ENCODE measurements at regions not wholly inside any gene's neighbourhood (a gene's known extent, or its start where the extent isn't known, plus 50 kb on each side); places are given as distances from the start of the nearest gene placed in this dataset.

GRCh38 chr6:19382676-19383075 is 454.5 kb upstream of the ID4 start:
- Histone ChIP-seq H3K4me3 (no peak overlapping the region), H3K9me3 (peaks cover 0 to 4% (median 0%) of the 10 kb centered on the region in 4 donors), H3K27ac (replicated peaks in 1 of 4) (peak overlapping the region in 2 of 4 donors; percentile 13 to 50), H3K36me3 (no peaks in the 10 kb centered on the region), H3K4me1 (peaks cover 0 to 36% (median 25%) of the 10 kb centered on the region in 4 donors), H3K27me3 (no peaks in the 10 kb centered on the region)
- intact Hi-C loops (cut with DNase I): no loop called here
- WGBS: 43% methylated on average over 3 of the region's 3 CpGs
- TF ChIP-seq POLR2AphosphoS5 (IDR thresholded peaks at IDR 0.05) (no peak), CTCF (IDR thresholded peaks at IDR 0.05) (no peak), POLR2A (IDR thresholded peaks at IDR 0.05; ENCODE audit: low read depth) (no peak), EP300 (IDR thresholded peaks at IDR 0.05) (no peak)
- no peak for DNase-seq (ENCODE audit: extremely low spot score)

- Histone ChIP-seq H3K36me3 (no peaks in the 10 kb centered on the region), H3K4me3 (no peak overlapping the region), H3K27me3 (no peaks in the 10 kb centered on the region), H3K27ac (replicated peaks in 1 of 4) (no peak overlapping the region), H3K9me3 (no peaks in the 10 kb centered on the region), H3K4me1 (no peaks in the 10 kb centered on the region)
- no peak for DNase-seq (ENCODE audit: extremely low spot score)
- intact Hi-C loops (cut with DNase I): no loop called here
- TF ChIP-seq POLR2AphosphoS5 (IDR thresholded peaks at IDR 0.05): no peak
- no peak for TF ChIP-seq CTCF (IDR thresholded peaks at IDR 0.05)
- TF ChIP-seq EP300 (IDR thresholded peaks at IDR 0.05): no peak
- WGBS: 68% methylated on average over 2 of the region's 2 CpGs
Observed at GRCh38 chr6:19391926-19392325, 445.2 kb upstream of the ID4 start.

- Histone ChIP-seq H3K27me3 (no peaks in the 10 kb centered on the region), H3K4me1 (no peaks in the 10 kb centered on the region), H3K9me3 (no peaks in the 10 kb centered on the region), H3K36me3 (no peaks in the 10 kb centered on the region), H3K27ac (replicated peaks in 1 of 4) (no peak overlapping the region), H3K4me3 (no peak overlapping the region)
- no peak for DNase-seq (ENCODE audit: extremely low spot score)
- intact Hi-C loops (cut with DNase I): no loop called here
- 90% methylated on average over 3 of the region's 3 CpGs for WGBS
- TF ChIP-seq POLR2A (IDR thresholded peaks at IDR 0.05; ENCODE audit: low read depth): no peak
Observed at GRCh38 chr6:19394051-19394450, 443.1 kb upstream of the ID4 start.

- Histone ChIP-seq H3K4me3 (no peak overlapping the region), H3K27ac (replicated peaks in 1 of 4) (no peak overlapping the region), H3K9me3 (no peaks in the 10 kb centered on the region), H3K4me1 (peaks cover 0 to 6% (median 0%) of the 10 kb centered on the region in 4 donors), H3K36me3 (no peaks in the 10 kb centered on the region), H3K27me3 (no peaks in the 10 kb centered on the region)
- 68% methylated on average over 4 of the region's 4 CpGs for WGBS
- no peak for TF ChIP-seq POLR2AphosphoS5 (IDR thresholded peaks at IDR 0.05)
- no peak for TF ChIP-seq CTCF (IDR thresholded peaks at IDR 0.05)
- no peak for TF ChIP-seq POLR2A (IDR thresholded peaks at IDR 0.05; ENCODE audit: low read depth)
- TF ChIP-seq EP300 (IDR thresholded peaks at IDR 0.05): no peak
- intact Hi-C loops (cut with DNase I): no loop called here
- no peak for DNase-seq (ENCODE audit: extremely low spot score)
Observed at GRCh38 chr6:19394687-19395086, 442.5 kb upstream of the ID4 start.

- TF ChIP-seq CTCF (IDR thresholded peaks at IDR 0.05): no peak
- no peak for TF ChIP-seq POLR2AphosphoS5 (IDR thresholded peaks at IDR 0.05)
- TF ChIP-seq EP300 (IDR thresholded peaks at IDR 0.05): no peak
- TF ChIP-seq POLR2A (IDR thresholded peaks at IDR 0.05; ENCODE audit: low read depth): no peak
- no peaks in the 10 kb centered on the region for H3K9me3 ChIP-seq
- H3K36me3 ChIP-seq: no peaks in the 10 kb centered on the region
- no peak overlapping the region for H3K4me3 ChIP-seq
- intact Hi-C loops (cut with DNase I): no loop called here
- peaks cover 0 to 7% (median 0%) of the 10 kb centered on the region in 4 donors for H3K4me1 ChIP-seq
- no peak for DNase-seq (ENCODE audit: extremely low spot score)
- H3K27me3 ChIP-seq: no peaks in the 10 kb centered on the region
- H3K27ac ChIP-seq (replicated peaks in 1 of 4): no peak overlapping the region
Observed at GRCh38 chr6:19395316-19395715, 441.9 kb upstream of the ID4 start.

All from esophagus muscularis mucosa (tissue), 4 donors.